Dedifferentiated amniotic fluid mesenchymal stem cell (primary cell): ENCODE measurements at regions not wholly inside any gene's neighbourhood (a gene's known extent, or its start where the extent isn't known, plus 50 kb on each side); places are given as distances from the start of the nearest gene placed in this dataset.

ENCODE experiments used
- DNase-seq: peaks from one replicate; pipeline ENCODE4 v3.0.0-alpha.2; 2016; ENCODE audit errors: extremely low spot score

DNA sequence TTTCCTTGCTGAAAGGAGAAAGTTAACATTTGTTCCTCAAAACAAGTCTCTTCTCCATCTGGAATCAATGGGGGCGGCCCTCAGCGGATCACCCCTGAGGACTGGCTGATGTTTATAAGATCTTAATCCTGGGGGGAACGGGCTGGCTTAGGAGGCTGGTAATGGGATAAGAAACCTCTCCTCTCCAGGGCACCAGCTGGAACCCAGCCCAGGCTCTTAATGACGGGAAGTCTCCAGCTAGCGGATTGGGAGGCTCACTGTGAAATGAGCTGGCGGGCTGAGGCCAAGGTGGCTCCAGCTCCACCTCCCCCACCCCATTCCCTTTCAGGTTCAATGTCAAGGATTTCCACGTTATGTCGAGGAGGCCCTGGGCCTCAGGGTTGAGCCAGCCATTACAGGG is 1133.0 kb downstream of the VRK1 start:
- no peak for DNase-seq

DNA sequence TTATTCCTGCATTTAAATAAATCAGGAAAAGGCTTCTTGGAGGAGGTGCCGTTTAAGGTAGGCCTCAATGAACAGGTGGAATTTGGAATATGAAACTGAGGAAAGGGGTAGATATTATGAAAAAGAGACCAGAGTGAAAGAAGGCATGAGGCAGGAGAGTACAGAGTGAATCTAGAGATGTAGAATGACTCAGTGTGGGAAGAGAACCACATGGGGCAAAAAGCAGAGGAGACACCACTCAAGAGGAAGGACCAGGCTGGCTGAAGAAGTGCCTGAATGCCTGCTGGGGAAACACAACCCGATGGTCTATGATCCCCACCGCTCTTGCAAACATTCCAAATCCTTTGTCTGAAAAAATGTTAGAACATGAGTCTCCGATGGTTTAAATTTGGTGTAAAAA is 1134.1 kb downstream of the VRK1 start:
- DNase-seq: no peak

DNA sequence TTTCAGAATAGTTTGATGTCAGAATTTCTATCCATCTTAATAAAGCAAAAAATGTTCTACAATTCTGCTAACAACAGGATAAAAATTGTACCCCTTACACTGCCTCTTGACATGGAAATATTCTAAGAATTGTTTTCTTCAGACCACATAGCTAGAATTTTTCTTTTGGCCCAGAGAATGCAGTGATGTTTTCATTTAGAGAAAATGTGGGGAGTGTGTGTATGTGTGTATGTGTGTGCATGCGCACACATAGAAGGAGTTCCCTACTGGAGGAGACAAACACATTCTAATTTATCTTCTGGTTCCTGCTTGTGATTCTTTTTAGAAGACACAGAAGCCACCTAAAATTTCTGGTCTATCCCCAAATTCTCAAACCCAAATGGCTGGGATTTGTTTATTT is 1145.7 kb downstream of the VRK1 start:
- no peak for DNase-seq

DNA sequence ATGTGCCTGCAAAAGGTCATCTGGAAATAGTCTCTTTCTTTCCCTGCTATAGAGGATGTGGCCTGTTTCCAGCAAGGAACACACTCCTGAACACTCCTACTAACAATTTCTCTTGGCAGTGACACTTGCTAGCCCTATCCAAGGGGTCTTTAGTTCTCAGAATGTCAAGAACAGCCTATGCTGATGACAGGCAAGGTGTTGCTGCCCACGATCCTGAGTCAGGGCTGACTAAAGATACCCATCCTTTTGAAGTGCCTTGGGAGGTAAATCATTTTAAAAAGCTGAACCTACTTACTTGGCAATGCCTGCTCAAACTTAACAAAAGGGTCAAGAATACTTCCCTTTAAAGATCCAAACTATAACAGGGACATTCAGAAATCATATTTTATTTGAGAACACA is 1146.4 kb downstream of the VRK1 start:
- no peak for DNase-seq

DNA sequence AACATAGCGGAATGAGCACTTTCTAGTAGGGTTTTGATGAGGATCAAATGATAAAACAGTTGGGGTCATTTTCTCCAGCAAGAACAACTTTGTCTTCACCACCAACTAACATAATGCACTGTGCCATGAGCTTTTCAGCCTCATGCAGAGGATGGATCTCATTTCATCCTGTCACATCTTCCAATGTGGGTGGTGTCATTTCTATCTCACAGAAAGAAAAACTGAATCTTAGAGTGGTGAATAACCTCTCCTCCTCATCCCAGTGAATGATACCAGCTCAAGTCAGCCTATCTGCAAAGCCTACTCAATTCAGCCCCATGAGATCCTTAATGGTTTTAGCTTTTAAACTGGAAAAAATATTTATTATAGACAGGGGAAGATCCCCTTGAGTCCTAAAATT is 1147.2 kb downstream of the VRK1 start:
- DNase-seq: no peak

DNA sequence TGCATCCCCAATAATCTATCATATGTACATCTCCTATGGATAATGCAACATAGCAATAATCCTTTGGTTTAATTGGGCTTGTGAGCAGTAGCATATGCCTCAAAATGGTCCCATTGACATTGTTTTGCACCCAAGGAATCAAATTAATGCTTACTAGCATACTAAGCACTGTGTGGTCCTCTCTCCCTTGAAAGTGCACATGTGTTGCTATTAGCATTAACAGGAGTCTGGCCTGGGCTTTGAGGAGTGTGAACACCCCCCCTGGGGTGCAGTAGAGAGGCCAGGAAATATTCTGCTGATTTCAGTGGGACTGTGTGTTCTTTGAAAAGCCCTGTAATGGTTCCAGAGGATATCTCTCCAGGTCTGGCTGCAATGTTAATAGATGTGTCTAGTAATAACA is 1148.4 kb downstream of the VRK1 start:
- no peak for DNase-seq

DNA sequence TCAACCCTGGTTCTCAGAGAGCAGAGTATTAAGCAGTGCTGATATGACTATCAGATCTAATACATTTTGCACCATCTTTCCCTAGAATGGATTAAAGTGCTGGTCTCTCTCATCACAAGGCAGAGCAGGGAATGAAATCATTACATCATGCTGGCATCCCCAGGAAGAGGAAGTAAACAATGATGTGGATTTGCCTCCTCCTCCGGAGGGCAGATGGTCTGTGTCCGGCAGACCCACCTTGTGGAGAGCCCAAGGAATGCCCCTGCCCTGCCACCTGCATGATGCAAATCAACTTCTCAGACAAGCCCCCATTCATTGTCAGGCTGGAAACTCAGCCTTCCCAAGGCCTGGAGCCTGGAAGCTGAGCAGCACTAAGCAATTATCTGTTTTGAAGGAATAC is 1149.1 kb downstream of the VRK1 start:
- DNase-seq: no peak

DNA sequence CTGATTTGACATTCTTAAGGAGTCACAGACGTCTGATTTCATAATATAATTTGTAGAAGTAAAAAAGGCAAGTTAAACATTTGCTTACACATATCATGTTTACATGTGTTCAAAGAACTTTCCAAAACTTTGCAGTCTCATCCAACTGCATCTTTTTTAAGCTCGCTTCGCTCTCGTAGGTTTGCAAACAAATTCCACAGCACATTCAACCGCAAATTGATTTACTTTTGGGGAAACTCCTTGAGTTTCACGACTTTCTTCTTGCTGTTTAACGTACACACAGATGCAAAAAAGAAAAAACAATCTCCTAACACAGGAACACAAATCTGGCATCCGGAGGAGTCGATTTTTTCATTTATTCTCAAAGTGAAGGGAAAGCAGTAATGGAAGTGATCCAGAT is 1149.5 kb downstream of the VRK1 start:
- no peak for DNase-seq

DNA sequence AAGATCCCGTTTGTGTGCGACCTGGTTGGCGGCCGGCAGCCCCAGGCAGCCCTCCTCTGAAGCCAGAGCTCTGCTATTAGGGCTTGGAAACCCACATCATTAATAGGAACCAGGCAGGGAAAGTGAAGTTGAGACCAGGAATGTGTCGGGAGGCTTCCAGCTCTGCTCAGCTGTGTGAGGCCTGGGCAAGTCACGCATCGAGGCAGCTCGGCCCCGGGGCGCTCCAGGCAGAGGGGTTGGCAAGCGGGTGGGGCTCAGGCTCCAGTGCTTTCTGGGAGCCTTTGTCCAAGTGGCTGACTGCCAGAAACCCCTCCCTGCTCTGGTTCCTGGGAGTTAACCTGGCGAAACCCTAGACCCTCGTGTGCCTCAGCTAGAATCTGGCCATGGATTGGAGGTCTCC is 1151.7 kb downstream of the VRK1 start:
- no peak for DNase-seq

DNA sequence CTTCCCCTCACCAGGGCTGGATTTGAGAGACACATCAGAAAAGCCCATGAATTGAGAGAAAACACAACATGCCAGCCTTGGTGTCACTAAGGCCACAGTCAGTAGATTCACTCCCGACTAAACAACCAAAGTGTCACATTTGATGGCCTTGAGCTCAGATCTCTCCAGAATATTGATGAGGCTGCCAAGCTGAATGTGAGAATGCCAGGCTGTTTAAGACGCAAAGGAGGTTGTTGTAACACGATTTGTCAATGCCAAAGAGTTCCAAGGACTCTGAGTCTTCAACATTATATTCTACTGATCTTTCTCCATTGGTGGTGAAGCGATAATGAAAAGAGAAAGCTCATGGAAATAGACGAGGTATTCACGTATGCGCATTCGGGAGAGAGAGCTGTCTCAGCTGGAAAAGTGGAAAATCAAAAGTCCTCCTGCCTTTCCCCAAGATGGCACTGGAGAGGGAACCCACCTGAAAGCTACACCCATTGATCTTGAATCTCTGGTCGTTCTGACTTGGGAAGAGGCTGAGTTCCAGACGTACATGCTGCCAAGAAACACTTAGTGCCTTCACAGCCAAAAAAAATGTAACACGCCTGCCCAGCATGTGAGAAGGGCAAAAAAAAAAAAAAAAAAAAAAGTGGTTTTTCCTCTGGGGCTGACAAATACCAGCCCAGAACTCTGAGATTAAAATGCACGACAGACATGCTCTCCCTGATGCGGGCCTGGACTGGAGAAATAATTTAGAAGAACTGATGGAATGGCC is 1159.6 kb downstream of the VRK1 start:
- DNase-seq: no peak

DNA sequence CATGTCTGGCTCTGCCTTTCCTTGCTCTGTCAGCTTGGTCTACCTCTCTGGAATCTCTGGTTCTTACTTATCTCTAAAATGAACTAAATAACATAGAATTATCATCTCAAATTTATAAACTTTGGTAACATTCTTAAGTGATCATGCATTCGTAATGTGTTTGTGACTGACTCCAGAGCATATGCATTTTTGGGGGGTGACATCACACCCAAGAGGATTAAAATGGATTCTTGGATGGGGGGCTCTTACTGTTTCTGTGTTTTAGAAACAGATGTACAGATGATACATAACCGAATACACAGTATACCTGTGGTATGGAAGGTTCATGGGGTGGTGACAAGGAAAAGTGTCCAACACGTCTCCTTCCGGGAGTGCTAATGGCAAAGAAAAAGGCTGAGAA is 1162.1 kb downstream of the VRK1 start:
- no peak for DNase-seq

DNA sequence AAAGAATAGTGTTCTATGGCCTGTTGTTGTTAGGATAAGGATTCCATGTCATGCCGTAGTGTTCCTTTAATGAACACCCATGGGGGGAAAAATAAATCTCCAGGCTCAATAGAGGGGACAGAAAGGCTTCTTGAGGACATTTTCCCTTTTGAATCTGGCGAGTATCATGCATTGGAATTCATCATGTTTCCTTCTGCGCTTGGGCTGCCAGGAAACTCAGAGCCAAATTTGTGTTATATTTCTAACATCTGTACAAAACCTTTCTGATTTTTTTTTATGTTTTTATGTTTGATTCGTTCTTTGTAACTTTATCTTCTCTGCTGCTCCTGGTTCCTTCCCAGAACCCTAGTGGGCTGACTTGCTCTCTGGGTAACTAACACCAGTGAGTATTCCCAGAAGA is 1163.3 kb downstream of the VRK1 start:
- no peak for DNase-seq

DNA sequence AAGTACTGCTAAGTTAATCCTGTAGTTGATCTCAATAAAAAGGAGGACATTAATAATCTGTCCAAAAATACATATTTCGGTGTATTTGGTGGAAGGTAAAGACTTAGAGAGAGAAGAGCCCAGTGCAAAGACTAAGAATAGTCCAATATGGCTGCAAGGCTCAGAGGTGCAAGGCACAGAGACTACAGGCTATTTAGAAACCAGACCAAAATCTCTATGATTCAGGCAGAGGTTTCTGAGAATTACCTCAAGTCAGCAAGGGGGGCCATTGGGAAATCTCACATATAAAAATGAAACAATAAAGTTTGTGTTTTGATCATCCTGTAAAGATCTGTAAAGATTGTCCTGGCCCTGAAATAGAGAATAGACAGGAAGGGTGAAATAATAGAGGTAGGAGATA is 1173.0 kb downstream of the VRK1 start:
- DNase-seq: no peak

DNA sequence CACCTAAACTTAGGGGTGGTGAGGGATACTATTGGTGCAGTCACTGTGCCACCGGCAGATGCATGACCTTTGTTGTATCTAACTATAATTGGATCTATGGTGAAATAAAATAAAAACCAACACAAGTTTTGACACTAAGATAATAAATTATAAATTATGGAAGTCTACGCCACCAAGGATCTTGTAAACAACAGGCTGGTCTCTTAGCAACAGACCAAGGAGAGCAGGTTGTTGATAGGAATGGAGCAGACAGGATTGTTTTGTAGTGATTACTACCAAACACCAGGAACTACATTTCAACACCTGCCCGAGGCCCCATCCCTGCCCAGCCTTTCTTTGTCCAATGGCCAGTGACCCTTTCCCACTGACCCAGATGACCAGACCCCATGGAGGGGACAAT is 1178.0 kb downstream of the VRK1 start:
- DNase-seq: no peak

DNA sequence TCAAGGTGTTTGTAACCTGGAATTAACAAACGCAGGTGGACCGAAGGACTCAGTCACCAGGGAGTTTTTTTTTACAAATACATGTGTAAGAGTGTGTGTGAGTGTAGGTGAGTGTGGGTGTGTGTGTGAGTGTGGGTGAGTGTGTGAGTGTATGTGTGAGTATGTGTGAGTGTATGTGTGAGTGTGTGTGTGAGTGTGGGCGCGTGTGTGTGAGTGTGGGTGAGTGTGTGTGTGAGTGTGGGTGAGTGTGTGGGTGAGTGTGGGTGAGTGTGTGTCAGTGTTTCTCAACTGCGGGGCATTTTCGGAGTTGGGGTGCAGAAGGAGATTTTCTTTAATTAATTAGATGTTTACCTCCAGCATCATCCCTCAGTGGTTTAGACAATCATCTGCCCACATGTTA is 1178.8 kb downstream of the VRK1 start:
- no peak for DNase-seq

DNA sequence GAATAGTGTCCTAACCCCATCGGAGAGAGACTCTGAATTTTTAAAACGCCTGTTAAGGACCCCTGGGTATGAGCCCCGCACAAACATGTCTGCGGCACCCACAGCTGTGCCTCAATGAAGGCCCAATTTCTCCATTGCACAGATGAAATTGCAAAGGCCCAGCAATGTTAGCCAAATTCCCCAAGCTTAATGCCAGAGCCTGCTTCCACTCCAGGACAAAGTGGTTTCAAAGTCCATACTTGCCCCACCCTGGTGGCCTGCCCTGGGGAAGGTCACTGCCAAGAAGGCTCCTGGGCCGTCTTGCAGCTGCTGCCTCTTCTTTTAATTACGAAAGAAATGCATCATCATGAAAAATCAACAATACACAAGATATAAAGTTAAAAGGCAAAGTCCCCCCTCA is 1179.7 kb downstream of the VRK1 start:
- DNase-seq: no peak

DNA sequence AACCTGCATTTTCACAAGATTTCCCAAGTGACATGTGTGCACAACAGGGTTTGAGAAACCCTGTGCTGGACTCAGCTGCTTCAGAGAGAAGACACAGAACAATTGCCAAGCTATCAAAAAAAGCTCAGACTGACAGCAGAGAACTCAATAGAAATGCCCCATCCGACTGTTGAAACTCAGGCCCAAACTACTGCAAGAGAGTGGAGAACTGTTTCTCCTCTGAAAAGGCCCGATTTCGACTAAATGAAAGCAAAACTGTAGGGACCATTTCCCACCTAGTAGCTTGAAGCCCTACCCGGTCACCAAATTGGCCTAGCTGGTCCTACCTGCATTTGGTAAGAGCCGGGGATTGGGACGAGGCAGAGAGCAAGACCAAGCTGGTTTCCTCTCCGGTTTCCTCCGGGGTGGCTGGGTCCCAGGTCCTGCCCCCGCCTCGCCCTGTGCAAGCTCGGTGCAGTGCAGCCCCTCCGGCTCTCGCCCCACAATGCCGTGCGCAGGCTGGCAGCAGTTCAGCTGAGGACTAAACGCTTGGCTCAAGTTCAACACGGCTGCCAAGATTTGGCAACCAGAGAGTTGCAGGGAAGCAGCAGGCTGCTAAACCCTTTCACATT is 1180.6 kb downstream of the VRK1 start:
- no peak for DNase-seq

DNA sequence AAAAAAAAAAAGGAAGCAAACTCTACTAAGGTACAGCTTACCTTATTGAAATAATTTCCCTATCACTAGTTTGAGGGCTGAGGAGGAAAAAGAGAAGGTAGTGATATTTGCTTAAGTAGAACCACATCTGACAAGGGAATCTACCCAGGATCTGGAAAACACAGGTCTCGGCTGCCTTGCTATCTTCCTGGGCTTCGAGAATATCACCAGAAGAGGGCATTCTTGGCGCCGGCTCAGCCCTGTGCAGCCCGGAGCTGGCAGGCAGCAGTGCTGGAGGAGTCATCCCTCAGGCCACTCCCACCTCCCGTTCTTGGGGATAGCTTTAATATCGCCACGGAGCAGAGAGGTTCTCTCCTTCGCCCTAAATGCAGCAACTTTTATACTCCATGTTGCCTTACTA is 1181.2 kb downstream of the VRK1 start:
- peak; percentile 19 for DNase-seq

DNA sequence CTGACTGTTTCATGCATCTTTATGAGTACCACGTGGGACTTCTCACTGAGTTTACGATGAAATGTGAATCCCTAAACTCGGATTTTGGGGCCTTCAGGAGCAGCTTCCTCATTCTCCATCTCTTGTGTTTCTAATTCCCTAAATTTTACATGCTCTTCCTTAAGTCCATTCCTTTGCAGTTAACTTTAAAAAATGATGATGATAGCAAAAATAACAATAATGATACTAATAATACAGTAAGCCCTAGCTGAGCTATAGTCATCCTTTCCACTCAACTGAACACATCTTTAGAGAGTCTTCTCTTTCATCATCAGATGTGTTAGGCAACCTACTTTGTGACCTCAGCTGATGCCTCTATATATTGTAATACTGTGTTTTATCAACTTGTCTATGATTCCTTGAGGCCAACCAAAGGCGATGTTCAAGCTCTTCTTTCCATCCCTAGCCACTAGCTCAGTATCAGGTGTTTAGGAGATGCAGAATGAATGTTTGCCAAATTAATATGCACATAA is 1196.4 kb downstream of the VRK1 start:
- DNase-seq: no peak

DNA sequence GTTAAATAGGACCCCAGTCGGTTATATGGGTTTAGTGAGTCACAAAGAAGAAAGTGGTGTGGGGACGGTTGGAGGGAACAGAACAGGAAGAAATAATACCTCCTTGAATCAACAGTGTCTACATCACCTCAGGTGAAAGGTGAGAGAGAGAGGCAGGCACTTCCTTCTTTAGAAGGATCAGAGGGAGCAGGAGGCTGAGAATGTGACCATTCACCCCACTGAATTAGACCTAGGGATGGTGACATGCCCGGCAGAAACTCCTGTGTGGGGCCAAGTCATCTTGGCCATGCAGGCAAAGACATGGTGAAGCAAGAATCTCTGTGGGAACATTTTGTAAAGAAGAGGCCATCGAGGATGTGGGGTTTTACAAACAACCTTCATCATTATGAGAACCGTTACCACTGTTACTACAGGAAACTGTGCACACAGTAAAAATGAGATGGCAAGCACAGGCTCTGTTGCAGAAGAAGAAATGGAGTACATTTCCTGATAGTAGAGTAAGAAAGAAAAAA is 1196.9 kb downstream of the VRK1 start:
- DNase-seq: no peak

DNA sequence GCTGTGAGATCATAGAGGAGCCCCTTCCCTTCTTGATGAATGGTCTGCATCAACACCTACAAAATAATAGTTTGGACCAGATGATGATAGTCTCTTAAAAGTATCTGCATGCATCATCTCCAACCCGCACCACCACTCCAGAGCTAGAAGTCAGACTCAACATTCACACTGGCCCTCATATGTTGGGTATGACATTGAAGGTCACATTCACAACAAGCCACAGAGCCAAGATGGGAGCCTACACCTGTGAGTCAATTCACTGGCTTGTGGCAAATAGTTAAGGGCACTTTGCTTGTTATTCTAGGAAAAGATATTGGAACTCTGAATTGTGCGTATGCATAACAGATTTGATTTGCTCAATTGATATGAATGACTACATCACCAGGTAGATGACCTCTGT is 1197.9 kb downstream of the VRK1 start:
- DNase-seq: no peak

DNA sequence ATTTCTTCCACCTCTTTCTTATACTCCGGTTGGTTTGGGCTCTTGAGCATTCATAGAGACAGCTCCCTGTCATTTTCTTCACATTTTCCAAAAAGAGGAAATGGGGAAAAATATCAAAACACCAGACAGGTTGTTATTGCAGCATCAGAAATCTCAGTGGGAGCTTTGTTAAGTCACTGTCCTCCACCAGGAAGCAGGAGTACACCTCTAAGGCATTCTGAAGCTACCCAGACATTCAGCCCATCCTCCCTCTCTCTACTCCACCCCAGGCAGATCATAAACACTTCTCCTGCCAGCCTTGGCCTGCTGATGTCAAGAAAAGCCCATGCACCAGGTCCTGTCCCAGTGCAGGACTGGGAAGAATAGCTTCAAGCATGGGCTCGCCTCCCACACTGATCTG is 1198.3 kb downstream of the VRK1 start:
- no peak for DNase-seq

DNA sequence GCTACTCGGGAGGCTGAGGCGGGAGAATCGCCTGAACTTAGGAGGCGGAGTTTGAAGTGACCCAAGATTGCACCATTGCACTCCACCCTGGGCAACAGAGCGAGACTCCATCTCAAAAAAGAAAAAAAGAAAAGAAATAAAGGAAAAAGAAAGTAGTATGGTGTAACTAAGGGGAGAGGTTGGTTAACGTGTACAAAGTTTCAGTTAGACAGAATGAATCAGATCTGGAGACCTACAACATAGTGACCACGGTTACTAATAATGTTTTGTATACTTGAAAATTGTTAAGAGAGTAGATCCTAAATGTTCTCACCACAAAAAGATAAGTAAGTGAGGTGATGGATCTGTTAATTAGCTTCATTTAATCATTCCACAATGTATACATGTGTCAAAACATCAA is 1208.8 kb downstream of the VRK1 start:
- DNase-seq: no peak
